ENCODE measurements at regions not wholly inside any gene's neighbourhood (a gene's known extent, or its start where the extent isn't known, plus 50 kb on each side); places are given as distances from the start of the nearest gene placed in this dataset.

DNA sequence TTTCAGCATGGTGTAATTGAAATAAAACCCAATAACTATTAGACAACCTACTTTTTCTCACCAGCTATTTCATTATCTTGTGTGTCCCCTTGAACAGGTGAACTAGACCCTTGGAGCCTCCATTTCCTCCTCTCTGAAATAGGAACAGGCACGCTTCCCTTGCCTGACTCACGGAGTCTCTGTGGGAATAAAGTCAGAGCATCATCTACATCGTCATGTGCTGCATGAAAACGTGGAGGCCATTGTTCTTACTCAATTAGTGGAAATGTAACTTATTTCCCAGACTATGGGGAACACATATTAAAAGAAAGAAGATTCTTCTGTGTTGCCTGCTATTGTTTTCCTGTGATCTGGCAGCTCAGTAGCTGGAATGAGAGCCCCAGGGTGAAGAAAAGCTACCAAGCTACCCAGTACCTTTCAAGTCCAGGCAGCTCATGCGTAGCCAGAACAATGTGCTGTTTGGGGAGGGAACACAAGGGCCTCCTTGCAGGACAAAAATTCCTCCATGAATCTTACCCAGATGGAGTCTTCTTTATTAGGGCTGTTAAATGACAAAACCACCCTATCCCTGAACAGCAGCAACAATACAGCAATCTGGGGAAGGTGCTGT, 59.8 kb downstream of the SOX11 start:
- Histone ChIP-seq H3K4me3 (ENCODE audit: control insufficient read depth in 1 of 2, extremely low read depth in 1 of 2, low read length in 1 of 2) (no peak overlapping the region), H3K9me3 (no peaks in the 10 kb centered on the region), H3K36me3 (ENCODE audit: control insufficient read depth in 2 of 2, extremely low read depth in 1 of 2, insufficient read depth in 1 of 2, low read length in 1 of 2) (no peaks in the 10 kb centered on the region), H3K27ac (ENCODE audit: low read length) (no peak overlapping the region), H3K27me3 (replicated peaks in 1 of 2; ENCODE audit: control insufficient read depth in 2 of 2, extremely low read depth in 1 of 2, insufficient read depth in 2 of 2, low read length in 1 of 2) (peaks cover 0 to 3% of the 10 kb centered on the region in 2 experiments), H3K4me1 (ENCODE audit: control insufficient read depth in 1 of 2, extremely low read depth in 1 of 2, insufficient read depth in 2 of 2, low read length in 2 of 2) (no peaks in the 10 kb centered on the region)
- POLR2A ChIA-PET: no interaction called here
- Mint-ChIP-seq H3K4me1 (no peaks in the 10 kb centered on the region), H3K36me3 (no peaks in the 10 kb centered on the region), H3K27ac (no peak overlapping the region), H3K4me3 (no peak overlapping the region), H3K27me3 (no peaks in the 10 kb centered on the region), H3K9me3 (peaks cover 0 to 17% (median 3%) of the 10 kb centered on the region in 3 donors)
- no peak for ATAC-seq (replicated peaks in 1 of 4)
- 85% methylated on average over 2 of the region's 5 CpGs for WGBS (ENCODE audit: insufficient coverage)
- CTCF ChIA-PET: no interaction called here
- no peak for DNase-seq

DNA sequence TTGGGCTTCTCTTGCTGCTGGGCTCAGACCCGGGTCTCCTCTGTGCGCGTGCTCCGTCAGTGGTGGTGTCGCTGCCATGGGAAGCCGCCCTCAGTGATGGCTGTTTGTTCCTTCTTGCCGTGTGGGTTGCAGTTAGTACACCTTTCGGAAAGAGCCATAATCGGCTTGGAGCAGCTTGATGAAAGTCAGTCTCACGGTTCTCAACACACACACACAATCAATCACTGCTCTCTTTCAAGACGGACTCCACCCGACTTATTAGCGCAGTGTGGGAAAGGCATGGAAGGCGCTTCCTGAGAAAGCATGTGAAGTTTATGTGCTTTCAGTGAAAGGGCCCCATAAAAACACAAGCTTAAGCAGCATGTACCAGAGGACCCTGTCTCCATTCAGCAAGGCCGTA, 64.1 kb downstream of the SOX11 start:
- H3K9me3 ChIP-seq: no peaks in the 10 kb centered on the region
- H3K9me3 Mint-ChIP-seq: peaks cover 3 to 10% (median 3%) of the 10 kb centered on the region in 3 donors
- no peak overlapping the region for H3K27ac Mint-ChIP-seq
- POLR2A ChIA-PET: no interaction called here
- H3K4me1 ChIP-seq (ENCODE audit: control insufficient read depth in 1 of 2, extremely low read depth in 1 of 2, insufficient read depth in 2 of 2, low read length in 2 of 2): no peaks in the 10 kb centered on the region
- ATAC-seq (replicated peaks in 1 of 4): no peak
- no peaks in the 10 kb centered on the region for H3K4me1 Mint-ChIP-seq
- H3K36me3 Mint-ChIP-seq: no peaks in the 10 kb centered on the region
- 89% methylated on average over 10 of the region's 15 CpGs for WGBS (ENCODE audit: insufficient coverage)
- no peak for DNase-seq
- H3K27ac ChIP-seq (ENCODE audit: low read length): no peak overlapping the region
- H3K27me3 Mint-ChIP-seq: no peaks in the 10 kb centered on the region
- H3K36me3 ChIP-seq (ENCODE audit: control insufficient read depth in 2 of 2, extremely low read depth in 1 of 2, insufficient read depth in 1 of 2, low read length in 1 of 2): no peaks in the 10 kb centered on the region
- H3K4me3 ChIP-seq (ENCODE audit: control insufficient read depth in 1 of 2, extremely low read depth in 1 of 2, low read length in 1 of 2): no peak overlapping the region
- CTCF ChIA-PET: interaction anchor here in 1 of 2 donors (0.6 kb wide), 1 partner anchor 347 kb away, joined by 3 read pairs; no protein-coding TSS in a partner anchor
- H3K27me3 ChIP-seq (replicated peaks in 1 of 2; ENCODE audit: control insufficient read depth in 2 of 2, extremely low read depth in 1 of 2, insufficient read depth in 2 of 2, low read length in 1 of 2): no peaks in the 10 kb centered on the region
- no peak overlapping the region for H3K4me3 Mint-ChIP-seq

DNA sequence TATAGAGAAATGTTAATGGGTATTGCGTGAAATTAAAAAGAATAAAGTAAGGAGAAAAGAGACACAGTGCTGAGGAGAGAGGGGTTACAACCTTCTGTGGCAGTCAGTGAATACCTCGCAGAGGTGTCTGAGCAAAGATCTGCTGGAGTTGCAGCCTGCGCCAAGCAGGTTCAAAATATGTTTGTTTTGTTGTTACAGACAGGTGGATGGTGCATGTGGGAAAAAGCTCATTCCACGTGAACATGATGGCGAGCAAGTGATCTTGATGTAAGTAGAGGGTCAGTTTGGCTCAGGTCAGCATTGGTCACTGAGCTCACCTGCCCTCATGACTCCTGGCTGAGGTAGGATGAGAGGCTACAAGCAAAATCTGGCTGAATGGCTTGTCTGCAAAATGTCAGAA, 66.2 kb downstream of the SOX11 start:
- no peaks in the 10 kb centered on the region for H3K27me3 Mint-ChIP-seq
- Histone ChIP-seq H3K4me1 (ENCODE audit: control insufficient read depth in 1 of 2, extremely low read depth in 1 of 2, insufficient read depth in 2 of 2, low read length in 2 of 2) (no peaks in the 10 kb centered on the region), H3K27me3 (replicated peaks in 1 of 2; ENCODE audit: control insufficient read depth in 2 of 2, extremely low read depth in 1 of 2, insufficient read depth in 2 of 2, low read length in 1 of 2) (no peaks in the 10 kb centered on the region), H3K36me3 (ENCODE audit: control insufficient read depth in 2 of 2, extremely low read depth in 1 of 2, insufficient read depth in 1 of 2, low read length in 1 of 2) (no peaks in the 10 kb centered on the region), H3K4me3 (ENCODE audit: control insufficient read depth in 1 of 2, extremely low read depth in 1 of 2, low read length in 1 of 2) (no peak overlapping the region), H3K27ac (ENCODE audit: low read length) (no peak overlapping the region), H3K9me3 (no peaks in the 10 kb centered on the region)
- ChIA-PET POLR2A (no interaction called here), CTCF (no interaction called here)
- 71% methylated on average over 5 of the region's 5 CpGs for WGBS (ENCODE audit: insufficient coverage)
- no peak overlapping the region for H3K4me3 Mint-ChIP-seq
- H3K27ac Mint-ChIP-seq: no peak overlapping the region
- no peaks in the 10 kb centered on the region for H3K36me3 Mint-ChIP-seq
- peaks cover 0 to 5% (median 3%) of the 10 kb centered on the region in 3 donors for H3K9me3 Mint-ChIP-seq
- ATAC-seq (replicated peaks in 1 of 4) (no peak), DNase-seq (no peak)
- no peaks in the 10 kb centered on the region for H3K4me1 Mint-ChIP-seq

- H3K36me3 Mint-ChIP-seq: no peaks in the 10 kb centered on the region
- 43% methylated on average over 1 of the region's 3 CpGs for WGBS (ENCODE audit: insufficient coverage)
- CTCF ChIA-PET: no interaction called here
- H3K36me3 ChIP-seq (ENCODE audit: control insufficient read depth in 2 of 2, extremely low read depth in 1 of 2, insufficient read depth in 1 of 2, low read length in 1 of 2): no peaks in the 10 kb centered on the region
- H3K4me1 ChIP-seq (ENCODE audit: control insufficient read depth in 1 of 2, extremely low read depth in 1 of 2, insufficient read depth in 2 of 2, low read length in 2 of 2): no peaks in the 10 kb centered on the region
- H3K27me3 Mint-ChIP-seq: no peaks in the 10 kb centered on the region
- ATAC-seq (replicated peaks in 1 of 4) (no peak), DNase-seq (no peak)
- peaks cover 0 to 3% (median 2%) of the 10 kb centered on the region in 3 donors for H3K9me3 Mint-ChIP-seq
- H3K4me1 Mint-ChIP-seq: no peaks in the 10 kb centered on the region
- H3K27me3 ChIP-seq (replicated peaks in 1 of 2; ENCODE audit: control insufficient read depth in 2 of 2, extremely low read depth in 1 of 2, insufficient read depth in 2 of 2, low read length in 1 of 2): no peaks in the 10 kb centered on the region
- no peaks in the 10 kb centered on the region for H3K9me3 ChIP-seq
- H3K4me3 Mint-ChIP-seq: no peak overlapping the region
- H3K27ac ChIP-seq (ENCODE audit: low read length): no peak overlapping the region
- POLR2A ChIA-PET: no interaction called here
- H3K27ac Mint-ChIP-seq: no peak overlapping the region
- H3K4me3 ChIP-seq (ENCODE audit: control insufficient read depth in 1 of 2, extremely low read depth in 1 of 2, low read length in 1 of 2): no peak overlapping the region
Observed at GRCh38 chr2:5759949-5760348, 67.8 kb downstream of the SOX11 start.

- POLR2A ChIA-PET: no interaction called here
- H3K9me3 ChIP-seq: no peaks in the 10 kb centered on the region
- H3K9me3 Mint-ChIP-seq: peaks cover 0 to 8% (median 6%) of the 10 kb centered on the region in 3 donors
- no peak overlapping the region for H3K27ac Mint-ChIP-seq
- H3K4me1 ChIP-seq (ENCODE audit: control insufficient read depth in 1 of 2, extremely low read depth in 1 of 2, insufficient read depth in 2 of 2, low read length in 2 of 2): no peaks in the 10 kb centered on the region
- CTCF ChIA-PET: interaction anchor here in 1 of 2 donors (0.6 kb wide), 1 partner anchor 16 kb away, joined by 3 read pairs; no protein-coding TSS in a partner anchor
- no peak overlapping the region for H3K4me3 Mint-ChIP-seq
- no peaks in the 10 kb centered on the region for H3K4me1 Mint-ChIP-seq
- H3K4me3 ChIP-seq (ENCODE audit: control insufficient read depth in 1 of 2, extremely low read depth in 1 of 2, low read length in 1 of 2): no peak overlapping the region
- ATAC-seq (replicated peaks in 1 of 4) (no peak), DNase-seq (no peak)
- no peaks in the 10 kb centered on the region for H3K36me3 ChIP-seq (ENCODE audit: control insufficient read depth in 2 of 2, extremely low read depth in 1 of 2, insufficient read depth in 1 of 2, low read length in 1 of 2)
- no peaks in the 10 kb centered on the region for H3K27me3 ChIP-seq (replicated peaks in 1 of 2; ENCODE audit: control insufficient read depth in 2 of 2, extremely low read depth in 1 of 2, insufficient read depth in 2 of 2, low read length in 1 of 2)
- H3K27me3 Mint-ChIP-seq: no peaks in the 10 kb centered on the region
- H3K36me3 Mint-ChIP-seq: no peaks in the 10 kb centered on the region
- H3K27ac ChIP-seq (ENCODE audit: low read length): no peak overlapping the region
- WGBS (ENCODE audit: insufficient coverage): 80% methylated on average over 1 of the region's 3 CpGs
Observed at GRCh38 chr2:5763531-5763930, 71.3 kb downstream of the SOX11 start.

- H3K36me3 Mint-ChIP-seq: no peaks in the 10 kb centered on the region
- Histone ChIP-seq H3K4me3 (ENCODE audit: control insufficient read depth in 1 of 2, extremely low read depth in 1 of 2, low read length in 1 of 2) (no peak overlapping the region), H3K4me1 (ENCODE audit: control insufficient read depth in 1 of 2, extremely low read depth in 1 of 2, insufficient read depth in 2 of 2, low read length in 2 of 2) (no peaks in the 10 kb centered on the region), H3K9me3 (no peaks in the 10 kb centered on the region), H3K36me3 (ENCODE audit: control insufficient read depth in 2 of 2, extremely low read depth in 1 of 2, insufficient read depth in 1 of 2, low read length in 1 of 2) (no peaks in the 10 kb centered on the region), H3K27me3 (replicated peaks in 1 of 2; ENCODE audit: control insufficient read depth in 2 of 2, extremely low read depth in 1 of 2, insufficient read depth in 2 of 2, low read length in 1 of 2) (no peaks in the 10 kb centered on the region), H3K27ac (ENCODE audit: low read length) (no peak overlapping the region)
- no peak for DNase-seq
- WGBS (ENCODE audit: insufficient coverage): 100% methylated on average over 1 of the region's 5 CpGs
- CTCF ChIA-PET: no interaction called here
- POLR2A ChIA-PET: no interaction called here
- H3K4me3 Mint-ChIP-seq: no peak overlapping the region
- H3K9me3 Mint-ChIP-seq: peaks cover 0 to 12% (median 9%) of the 10 kb centered on the region in 3 donors
- no peak for ATAC-seq (replicated peaks in 1 of 4)
- H3K27ac Mint-ChIP-seq: no peak overlapping the region
- no peaks in the 10 kb centered on the region for H3K27me3 Mint-ChIP-seq
- no peaks in the 10 kb centered on the region for H3K4me1 Mint-ChIP-seq
Observed at GRCh38 chr2:5764041-5764440, 71.9 kb downstream of the SOX11 start.

DNA sequence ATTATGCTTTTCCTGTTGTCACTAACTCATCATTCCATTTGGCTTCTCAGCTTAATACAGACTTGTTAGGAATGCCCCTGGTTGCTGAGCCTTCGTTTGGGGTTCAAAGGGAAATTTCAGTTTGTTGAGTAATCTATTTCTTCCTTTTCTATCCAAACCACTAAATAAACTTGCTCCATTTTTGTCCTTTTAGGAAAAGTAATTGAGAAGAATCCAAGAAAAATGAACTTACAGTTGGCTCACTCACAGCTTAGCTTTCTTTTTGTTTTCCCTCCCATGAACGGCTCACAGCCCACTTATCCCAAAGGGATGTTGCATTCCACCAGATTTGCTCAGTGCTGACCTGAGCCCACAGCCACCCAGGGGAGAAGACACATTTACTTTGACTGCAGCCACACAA, 73.9 kb downstream of the SOX11 start:
- no peaks in the 10 kb centered on the region for H3K4me1 ChIP-seq (ENCODE audit: control insufficient read depth in 1 of 2, extremely low read depth in 1 of 2, insufficient read depth in 2 of 2, low read length in 2 of 2)
- no peak overlapping the region for H3K27ac ChIP-seq (ENCODE audit: low read length)
- Mint-ChIP-seq H3K36me3 (no peaks in the 10 kb centered on the region), H3K27ac (no peak overlapping the region), H3K4me3 (no peak overlapping the region), H3K9me3 (peaks cover 0 to 15% (median 8%) of the 10 kb centered on the region in 3 donors), H3K27me3 (no peaks in the 10 kb centered on the region), H3K4me1 (no peaks in the 10 kb centered on the region)
- WGBS (ENCODE audit: insufficient coverage): no CpG with 5 or more reads among the region's 2 CpGs
- ATAC-seq (replicated peaks in 1 of 4) (no peak), DNase-seq (no peak)
- H3K36me3 ChIP-seq (ENCODE audit: control insufficient read depth in 2 of 2, extremely low read depth in 1 of 2, insufficient read depth in 1 of 2, low read length in 1 of 2): no peaks in the 10 kb centered on the region
- no peaks in the 10 kb centered on the region for H3K27me3 ChIP-seq (replicated peaks in 1 of 2; ENCODE audit: control insufficient read depth in 2 of 2, extremely low read depth in 1 of 2, insufficient read depth in 2 of 2, low read length in 1 of 2)
- no peak overlapping the region for H3K4me3 ChIP-seq (ENCODE audit: control insufficient read depth in 1 of 2, extremely low read depth in 1 of 2, low read length in 1 of 2)
- ChIA-PET POLR2A (no interaction called here), CTCF (no interaction called here)
- H3K9me3 ChIP-seq: no peaks in the 10 kb centered on the region
